ENCODE measurements at regions not wholly inside any gene's neighbourhood (a gene's known extent, or its start where the extent isn't known, plus 50 kb on each side); places are given as distances from the start of the nearest gene placed in this dataset.

GRCh38 chr3:191518861-191519260, 57.9 kb downstream of the PYDC2 start:
- DNase-seq (ENCODE audit: low read depth), result no peak
- no peak overlapping the region for H3K4me3 ChIP-seq (ENCODE audit: low read depth, low read length)

GRCh38 chr3:191521055-191521454, 60.1 kb downstream of the PYDC2 start:
- no peak overlapping the region for H3K4me3 ChIP-seq (ENCODE audit: low read depth, low read length)
- no peak for TF ChIP-seq CTCF (IDR thresholded peaks at IDR 0.05; ENCODE audit: insufficient read depth, low read depth, low read length)
- no peak for DNase-seq (ENCODE audit: low read depth)

More at GRCh38 chr3:191518861-191519260, 57.9 kb downstream of the PYDC2 start:
- no peak for TF ChIP-seq CTCF (IDR thresholded peaks at IDR 0.05; ENCODE audit: insufficient read depth, low read depth, low read length)

- no peak for DNase-seq (ENCODE audit: low read depth)
- no peak overlapping the region for H3K4me3 ChIP-seq (ENCODE audit: low read depth, low read length)
- TF ChIP-seq CTCF (IDR thresholded peaks at IDR 0.05; ENCODE audit: insufficient read depth, low read depth, low read length), result no peak
Observed at GRCh38 chr3:191523148-191523547, 62.2 kb downstream of the PYDC2 start.

- no peak for TF ChIP-seq CTCF (IDR thresholded peaks at IDR 0.05; ENCODE audit: insufficient read depth, low read depth, low read length)
- DNase-seq (ENCODE audit: low read depth), result no peak
- no peak overlapping the region for H3K4me3 ChIP-seq (ENCODE audit: low read depth, low read length)
Observed at GRCh38 chr3:191528589-191528988, 67.6 kb downstream of the PYDC2 start.

GRCh38 chr3:191529992-191530391, 69.0 kb downstream of the PYDC2 start:
- no peak for TF ChIP-seq CTCF (IDR thresholded peaks at IDR 0.05; ENCODE audit: insufficient read depth, low read depth, low read length)
- no peak overlapping the region for H3K4me3 ChIP-seq (ENCODE audit: low read depth, low read length)
- DNase-seq (ENCODE audit: low read depth), result no peak

- TF ChIP-seq CTCF (IDR thresholded peaks at IDR 0.05; ENCODE audit: insufficient read depth, low read depth, low read length), result no peak
- H3K4me3 ChIP-seq (ENCODE audit: low read depth, low read length), result no peak overlapping the region
- DNase-seq (ENCODE audit: low read depth), result no peak
Observed at GRCh38 chr3:191531434-191531972, 70.5 kb downstream of the PYDC2 start.

- DNase-seq (ENCODE audit: low read depth), result no peak
- H3K4me3 ChIP-seq (ENCODE audit: low read depth, low read length), result no peak overlapping the region
- TF ChIP-seq CTCF (IDR thresholded peaks at IDR 0.05; ENCODE audit: insufficient read depth, low read depth, low read length), result no peak
Observed at GRCh38 chr3:191543018-191543417, 82.1 kb downstream of the PYDC2 start.
